GM19239 (cell line): ENCODE measurements at regions not wholly inside any gene's neighbourhood (a gene's known extent, or its start where the extent isn't known, plus 50 kb on each side); places are given as distances from the start of the nearest gene placed in this dataset.
"Not testable (repeated sequence)": the region's sequence is repeated elsewhere in the genome, so short reads cannot be mapped to it uniquely, and the experiment has no call there.

Experiments
- DNase-seq: peaks from one replicate; pipeline ENCODE4 v3.0.0; 2011; ENCODE audit warnings: low spot score; ENCODE audit not compliant: insufficient read length
- FAIRE-seq: peaks from 2 replicates; lab custom pipeline; 2011; peaks lifted over from hg19 to GRCh38; lab: Jason Lieb, UNC

DNA sequence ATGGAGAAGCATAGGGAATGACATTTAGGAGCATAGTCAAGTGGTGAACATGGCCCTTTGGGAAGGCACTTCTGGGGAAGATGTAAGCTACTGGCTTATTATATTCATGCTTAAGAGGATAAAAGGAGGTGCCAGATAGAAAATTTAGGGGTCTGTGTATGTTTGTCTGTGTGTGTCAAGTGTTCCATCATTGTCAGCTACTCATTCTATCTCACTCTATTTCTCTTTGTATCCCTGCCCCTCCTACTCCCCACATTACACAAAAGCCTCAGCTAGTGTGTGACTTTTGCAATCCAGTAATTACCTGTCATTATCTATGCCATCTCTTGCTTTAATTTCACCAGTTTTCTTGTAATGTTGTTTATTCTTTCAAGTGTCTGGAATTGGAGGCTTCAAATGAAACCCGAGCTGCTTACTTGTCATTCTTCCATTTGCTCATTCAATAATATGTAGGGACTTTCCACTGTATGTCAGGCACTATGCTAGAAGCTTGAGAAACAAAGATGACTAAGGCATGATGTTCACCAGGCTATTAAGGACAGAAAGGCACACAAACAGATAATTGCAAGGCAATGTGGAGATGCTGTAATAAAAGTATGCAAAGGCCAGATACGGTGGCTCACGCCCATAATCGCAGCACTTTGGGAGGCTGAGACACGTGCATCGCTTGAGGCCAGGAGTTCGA, 229.8 kb upstream of the TEX13C start:
- DNase-seq: no peak
- FAIRE-seq: no peak

- no peak for FAIRE-seq
Observed at GRCh38 chrX:125093852-125094251, 225.8 kb upstream of the TEX13C start.

GRCh38 chrX:125094901-125095300, 224.8 kb upstream of the TEX13C start:
- FAIRE-seq (no peak), DNase-seq (no peak)

More at GRCh38 chrX:125093852-125094251, 225.8 kb upstream of the TEX13C start:
- DNase-seq: no peak

DNA sequence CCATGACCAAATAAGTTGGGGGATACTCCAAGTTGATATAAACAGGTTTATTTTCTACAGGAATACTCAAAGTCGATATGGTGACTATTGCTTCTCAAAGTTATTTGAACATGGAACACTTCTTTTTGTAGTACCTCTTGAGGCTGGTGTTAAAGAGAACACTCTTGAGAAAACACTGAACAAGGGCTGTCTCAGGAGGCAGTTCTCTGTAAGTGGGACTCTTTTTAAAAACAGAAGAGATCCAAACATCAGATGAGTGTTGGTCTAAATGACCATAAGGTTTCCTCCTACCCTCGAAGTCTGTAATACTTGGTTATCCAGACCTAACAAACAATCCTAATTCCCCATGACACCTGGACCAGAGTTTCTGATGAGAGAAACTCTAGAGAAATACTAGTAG, 223.2 kb upstream of the TEX13C start:
- FAIRE-seq: no peak
- DNase-seq: no peak

DNA sequence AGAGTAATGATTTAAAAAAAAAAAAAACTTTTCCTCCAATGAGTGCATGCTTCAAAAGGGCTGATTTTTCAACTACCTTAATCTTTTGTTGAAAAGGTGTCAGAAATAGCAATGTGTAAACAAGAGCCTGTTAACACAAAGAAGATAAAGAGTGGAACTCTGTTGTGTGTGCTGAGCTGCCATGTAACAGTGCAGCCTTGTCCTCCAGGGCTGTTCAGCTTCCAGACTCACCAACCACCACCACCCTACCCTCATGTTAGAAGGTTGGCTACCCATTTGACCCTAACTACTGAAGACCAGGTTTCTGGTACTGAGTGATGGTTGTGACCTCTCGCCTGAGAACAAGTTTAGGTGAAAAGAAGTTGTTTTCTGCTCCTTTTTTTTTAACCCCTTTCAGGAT, 222.8 kb upstream of the TEX13C start:
- no peak for DNase-seq
- no peak for FAIRE-seq

GRCh38 chrX:125101971-125102755, 217.5 kb upstream of the TEX13C start:
- DNase-seq (no peak), FAIRE-seq (no peak)

DNA sequence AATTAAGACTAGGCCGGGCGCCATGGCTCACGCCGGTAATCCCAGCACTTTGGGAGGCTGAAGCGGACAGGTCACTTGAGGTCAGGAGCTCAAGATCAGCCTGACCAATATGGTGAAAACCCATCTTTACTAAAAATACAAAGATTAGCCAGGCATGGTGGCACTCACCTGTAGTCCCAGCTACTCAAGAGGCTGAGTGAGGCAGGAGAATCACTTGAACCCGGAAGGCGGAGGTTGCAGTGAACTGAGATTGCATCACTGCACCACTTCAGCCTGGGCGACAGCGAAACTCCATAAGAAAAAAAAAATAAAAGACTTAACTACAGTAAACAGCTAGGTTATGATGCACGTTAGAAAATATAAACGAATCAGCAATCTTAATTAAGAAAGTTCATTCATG, 216.0 kb upstream of the TEX13C start:
- no peak for DNase-seq
- no peak for FAIRE-seq

DNA sequence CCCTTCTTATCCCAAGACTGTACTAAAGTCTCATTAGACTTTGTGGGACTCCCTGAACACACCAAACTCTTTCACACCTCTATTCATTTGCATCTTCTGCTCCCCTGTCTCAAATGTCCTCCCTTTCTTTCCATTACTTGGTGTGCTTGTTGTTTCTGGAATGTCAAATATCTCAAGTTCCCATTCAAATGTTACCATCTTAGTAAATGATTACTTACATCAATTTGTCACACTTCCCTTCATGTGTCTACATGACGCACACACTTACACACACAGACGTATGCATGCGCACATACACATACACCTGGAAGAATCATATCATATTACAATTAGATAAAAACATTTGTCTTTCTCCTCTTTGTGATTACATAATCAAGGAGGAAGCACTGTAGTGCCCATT, 210.8 kb upstream of the TEX13C start:
- no peak for DNase-seq
- FAIRE-seq: no peak

DNA sequence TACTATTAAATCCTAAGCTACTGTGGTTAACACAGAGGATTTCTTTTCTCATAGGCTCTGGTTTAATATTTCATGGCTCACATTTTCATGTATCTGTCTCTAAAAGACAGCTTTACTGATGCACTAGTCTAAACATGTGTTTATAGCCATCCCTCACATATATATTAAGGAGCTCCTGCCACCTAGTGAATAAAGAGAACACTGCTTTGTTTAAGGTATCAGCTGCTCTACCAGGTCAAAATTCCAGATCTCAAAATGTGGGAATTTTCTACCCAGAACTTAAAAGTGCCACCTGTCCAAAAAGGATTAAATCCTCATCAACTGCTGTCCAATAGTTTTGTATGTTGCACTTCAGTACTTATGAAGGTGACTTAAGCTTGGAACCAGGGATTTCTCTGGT, 188.5 kb upstream of the TEX13C start:
- DNase-seq: no peak
- FAIRE-seq: no peak

- FAIRE-seq: peak; percentile 52
- DNase-seq: no peak
Observed at GRCh38 chrX:125132274-125132673, 187.4 kb upstream of the TEX13C start.

DNA sequence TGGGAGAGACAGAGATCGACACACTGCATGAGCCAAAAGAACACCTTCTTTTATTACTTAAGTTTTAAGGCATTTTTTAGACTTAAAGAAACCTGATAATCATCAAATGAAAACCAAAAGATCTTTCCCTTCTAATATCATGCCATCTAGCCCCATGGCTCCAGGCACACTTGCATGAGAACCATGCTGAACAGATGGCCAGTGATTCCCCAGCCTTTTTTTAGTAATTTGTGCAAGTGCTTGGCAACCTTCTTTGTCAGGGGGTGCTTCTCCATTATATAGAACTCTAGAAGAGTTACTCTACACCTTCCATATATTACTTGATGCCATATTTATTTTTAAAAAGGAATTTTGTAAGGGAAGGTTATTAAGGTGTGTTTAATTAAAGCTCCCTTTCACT, 182.2 kb upstream of the TEX13C start:
- FAIRE-seq (no peak), DNase-seq (no peak)

DNA sequence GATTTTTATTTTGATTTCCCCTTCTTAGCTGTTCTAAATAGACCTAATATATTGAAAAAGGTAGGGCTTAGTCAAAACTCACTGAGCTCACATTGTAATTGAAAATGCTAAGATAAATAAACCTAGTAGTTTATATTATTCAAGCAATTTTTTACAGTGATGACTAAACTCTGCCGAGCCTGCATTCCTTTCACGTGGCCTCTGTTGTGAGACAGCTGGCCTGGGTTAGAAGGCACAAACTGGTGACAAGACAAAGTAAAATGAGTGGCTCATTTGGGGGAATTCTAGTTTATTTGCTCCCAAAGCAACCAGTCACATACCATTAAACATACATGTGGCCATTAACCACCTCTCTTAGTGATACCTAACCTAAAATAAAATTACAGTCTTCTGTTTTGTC, 169.4 kb upstream of the TEX13C start:
- no peak for FAIRE-seq

DNA sequence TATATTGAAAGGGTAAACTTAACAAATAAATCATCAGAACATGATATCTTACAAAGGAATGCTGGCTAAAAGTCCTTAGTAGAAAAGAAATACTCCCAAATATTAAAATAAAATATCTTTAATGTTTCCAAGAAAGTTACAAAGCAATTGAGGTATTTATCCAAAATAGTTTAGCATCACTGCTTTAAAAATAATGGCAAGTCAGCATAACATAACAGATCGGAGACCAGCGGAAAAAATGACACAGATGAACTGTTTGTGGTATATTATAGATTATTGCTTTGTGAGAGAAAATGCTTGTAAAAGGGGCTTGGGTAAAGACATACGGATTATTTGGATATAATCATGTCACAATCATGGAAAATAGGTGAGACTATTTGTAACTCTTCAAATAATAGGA, 168.5 kb upstream of the TEX13C start:
- FAIRE-seq (no peak), DNase-seq (no peak)

More for the DNA sequence above, 169.4 kb upstream of the TEX13C start:
- no peak for DNase-seq

DNA sequence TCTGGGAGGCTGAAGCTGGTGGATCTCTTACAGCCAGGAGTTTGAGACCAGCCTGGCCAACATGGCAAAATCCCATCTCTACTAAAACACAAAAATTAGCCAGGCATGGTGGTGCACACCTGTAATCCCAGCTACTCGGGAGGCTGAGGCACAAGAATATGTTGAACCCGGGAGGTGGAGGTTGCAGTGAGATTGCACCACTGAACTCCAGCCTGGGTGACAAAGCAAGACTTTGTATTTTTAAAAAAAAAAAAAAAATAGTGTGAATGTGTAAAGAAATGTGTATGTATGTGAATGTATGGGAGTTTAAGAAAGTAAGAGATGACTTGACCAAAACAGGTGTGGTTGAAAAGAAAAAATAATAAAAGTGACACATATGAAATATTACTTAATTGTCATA, 167.7 kb upstream of the TEX13C start:
- FAIRE-seq (no peak), DNase-seq (no peak)

GRCh38 chrX:125153621-125154020, 166.1 kb upstream of the TEX13C start:
- no peak for FAIRE-seq
- DNase-seq: no peak

GRCh38 chrX:125154288-125155257, 165.1 kb upstream of the TEX13C start:
- FAIRE-seq, DNase-seq: not testable (repeated sequence)

DNA sequence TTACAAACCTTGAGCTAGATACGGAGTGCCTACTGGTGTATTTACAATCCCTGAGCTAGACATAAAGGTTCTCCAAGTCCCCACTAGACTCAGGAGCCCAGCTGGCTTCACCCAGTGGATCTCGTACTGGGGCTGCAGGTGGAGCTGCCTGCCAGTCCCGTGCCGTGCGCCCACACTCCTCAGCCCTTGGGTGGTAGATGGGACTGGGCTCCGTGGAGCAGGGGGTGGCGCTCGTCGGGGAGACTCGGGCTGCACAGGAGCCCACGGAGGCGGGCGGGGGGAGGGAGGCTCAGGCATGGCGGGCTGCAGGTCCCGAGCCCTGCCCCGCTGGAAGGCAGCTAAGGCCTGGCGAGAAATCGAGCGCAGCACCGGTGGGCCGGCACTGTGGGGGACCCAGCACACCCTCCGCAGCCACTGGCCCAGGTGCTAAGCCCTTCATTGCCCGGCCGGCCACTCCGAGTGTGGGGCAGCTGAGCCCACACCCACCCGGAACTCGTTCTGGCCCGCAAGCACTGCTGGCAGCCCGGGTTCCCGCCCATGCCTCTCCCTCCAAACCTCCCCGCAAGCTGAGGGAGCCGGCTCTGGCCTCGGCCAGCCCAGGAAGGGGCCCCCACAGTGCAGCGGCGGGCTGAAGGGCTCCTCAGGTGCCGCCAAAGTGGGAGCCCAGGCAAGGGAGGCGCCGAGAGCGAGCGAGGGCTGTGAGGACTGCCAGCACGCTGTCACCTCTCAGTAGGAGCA, 164.2 kb upstream of the TEX13C start:
- not testable (repeated sequence) for DNase-seq, FAIRE-seq

DNA sequence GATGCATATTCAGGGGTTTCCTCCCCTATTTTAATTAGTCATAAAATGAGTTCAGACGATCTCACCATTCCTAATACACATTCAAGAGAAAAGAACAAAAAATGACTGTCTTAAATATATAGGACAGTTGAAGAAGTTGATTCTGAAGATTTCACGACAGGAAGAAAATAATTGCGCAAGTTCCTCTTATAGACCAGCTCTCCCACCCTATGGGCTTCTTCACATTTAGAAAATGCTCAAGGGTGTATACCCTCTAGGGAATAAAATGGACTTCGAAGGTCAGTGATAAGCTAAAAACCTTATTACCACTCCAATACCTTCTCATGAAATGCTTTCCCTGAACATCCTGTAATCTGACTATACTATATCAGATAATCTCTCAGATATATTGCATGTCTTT, 149.2 kb upstream of the TEX13C start:
- DNase-seq (no peak), FAIRE-seq (no peak)

- DNase-seq (no peak), FAIRE-seq (no peak)
Observed at GRCh38 chrX:125172531-125172930, 147.1 kb upstream of the TEX13C start.

GRCh38 chrX:125175991-125176584, 143.6 kb upstream of the TEX13C start:
- DNase-seq (no peak), FAIRE-seq (no peak)
